MM.1S (cell line): ENCODE measurements at regions not wholly inside any gene's neighbourhood (a gene's known extent, or its start where the extent isn't known, plus 50 kb on each side); places are given as distances from the start of the nearest gene placed in this dataset.

Experiments
- DNase-seq: peaks from one replicate; pipeline ENCODE4 v3.0.0-alpha.2; 2015
- H2AFZ ChIP-seq: fragments of 300-600 bp; sonication (generic); 2 replicates; pipeline ENCODE4 v1.6.0; 2016; ENCODE audit warnings: antibody characterized with exemption, low read length
- H3F3A ChIP-seq: fragments of 300-600 bp; sonication (generic); 2 replicates; pipeline ENCODE4 v1.6.1; 2016; ENCODE audit warnings: mild to moderate bottlenecking, antibody characterized with exemption, low read length, moderate library complexity, mixed read lengths; ENCODE audit not compliant: insufficient read depth
- H3K27ac ChIP-seq: fragments of 300-600 bp; sonication (generic); 2 replicates; pipeline ENCODE4 v1.5.1; 2016; ENCODE audit warnings: mild to moderate bottlenecking, low read length
- H3K27me3 ChIP-seq: fragments of 300-600 bp; sonication (generic); replicated peaks from 2 replicates; pipeline ENCODE4 v1.6.0; 2016; ENCODE audit warnings: low read length; ENCODE audit not compliant: insufficient read depth
- H3K36me3 ChIP-seq: fragments of 300-600 bp; sonication (generic); replicated peaks from 2 replicates; pipeline ENCODE4 v1.6.1; 2016; ENCODE audit warnings: mild to moderate bottlenecking, low read length, mixed read lengths; ENCODE audit not compliant: insufficient read depth
- H3K4me1 ChIP-seq: fragments of 300-600 bp; sonication (generic); 2 replicates; pipeline ENCODE4 v1.6.1; 2016; ENCODE audit warnings: low read length, mixed read lengths
- H3K4me2 ChIP-seq: fragments of 300-600 bp; sonication (generic); 2 replicates; pipeline ENCODE4 v1.6.0; 2016; ENCODE audit warnings: low read depth, low read length
- H3K4me3 ChIP-seq: fragments of 300-600 bp; sonication (generic); 2 replicates; pipeline ENCODE4 v1.5.1; 2016; ENCODE audit warnings: low read length, mixed read lengths
- H3K79me2 ChIP-seq: fragments of 300-600 bp; sonication (generic); 2 replicates; pipeline ENCODE4 v1.6.1; 2016; ENCODE audit warnings: mixed run types, low read length, mixed read lengths
- H3K9ac ChIP-seq: fragments of 300-600 bp; sonication (generic); 2 replicates; pipeline ENCODE4 v1.6.1; 2016; ENCODE audit warnings: low read length, mixed read lengths
- H3K9me2 ChIP-seq: fragments of 300-600 bp; sonication (generic); replicated peaks from 2 replicates; pipeline ENCODE4 v1.6.1; 2016; ENCODE audit warnings: mild to moderate bottlenecking, low read length, mixed read lengths; ENCODE audit not compliant: insufficient read depth
- H3K9me3 ChIP-seq: fragments of 300-600 bp; sonication (generic); replicated peaks from 2 replicates; pipeline ENCODE4 v1.6.1; 2016; ENCODE audit warnings: mild to moderate bottlenecking, low read length, mixed read lengths; ENCODE audit not compliant: insufficient read depth
- H4K20me1 ChIP-seq: fragments of 300-600 bp; sonication (generic); 2 replicates; pipeline ENCODE4 v1.6.1; 2016; ENCODE audit warnings: mild to moderate bottlenecking, low read length, moderate library complexity, mixed read lengths; ENCODE audit not compliant: insufficient read depth
- EZH2 ChIP-seq: fragments of 300-600 bp; sonication (generic); optimal IDR thresholded peaks from 2 replicates; pipeline ENCODE3; 2017; ENCODE audit warnings: low read depth, mild to moderate bottlenecking, antibody characterized with exemption, low read length, mixed read lengths
- EZH2phosphoT487 ChIP-seq: fragments of 300-600 bp; sonication (generic); IDR thresholded peaks from 2 replicates; pipeline ENCODE4 v1.6.1; 2018; ENCODE audit warnings: antibody characterized with exemption, low read length
- TF ChIP-seq, protein P1 (sequence below): fragments of 300-600 bp; sonication (generic); IDR thresholded peaks from 2 replicates; pipeline ENCODE4 v1.5.1; 2016; ENCODE audit warnings: antibody characterized with exemption, low read length, mixed read lengths

- Histone ChIP-seq H3K4me1 (peaks cover 36% of the 10 kb centered on the region), H3K4me2 (no peak overlapping the region), H3K79me2 (no peaks in the 10 kb centered on the region), H3K36me3 (no peaks in the 10 kb centered on the region), H3K4me3 (no peak overlapping the region), H3K9ac (no peak overlapping the region), H3K27me3 (no peaks in the 10 kb centered on the region), H3K9me3 (no peaks in the 10 kb centered on the region), H3K9me2 (no peaks in the 10 kb centered on the region), H2AFZ (no peak overlapping the region), H4K20me1 (no peaks in the 10 kb centered on the region), H3K27ac (no peak overlapping the region), H3F3A (peaks cover 10% of the 10 kb centered on the region; the same call in 1 of the 2 replicates)
- TF ChIP-seq, protein P1, sequence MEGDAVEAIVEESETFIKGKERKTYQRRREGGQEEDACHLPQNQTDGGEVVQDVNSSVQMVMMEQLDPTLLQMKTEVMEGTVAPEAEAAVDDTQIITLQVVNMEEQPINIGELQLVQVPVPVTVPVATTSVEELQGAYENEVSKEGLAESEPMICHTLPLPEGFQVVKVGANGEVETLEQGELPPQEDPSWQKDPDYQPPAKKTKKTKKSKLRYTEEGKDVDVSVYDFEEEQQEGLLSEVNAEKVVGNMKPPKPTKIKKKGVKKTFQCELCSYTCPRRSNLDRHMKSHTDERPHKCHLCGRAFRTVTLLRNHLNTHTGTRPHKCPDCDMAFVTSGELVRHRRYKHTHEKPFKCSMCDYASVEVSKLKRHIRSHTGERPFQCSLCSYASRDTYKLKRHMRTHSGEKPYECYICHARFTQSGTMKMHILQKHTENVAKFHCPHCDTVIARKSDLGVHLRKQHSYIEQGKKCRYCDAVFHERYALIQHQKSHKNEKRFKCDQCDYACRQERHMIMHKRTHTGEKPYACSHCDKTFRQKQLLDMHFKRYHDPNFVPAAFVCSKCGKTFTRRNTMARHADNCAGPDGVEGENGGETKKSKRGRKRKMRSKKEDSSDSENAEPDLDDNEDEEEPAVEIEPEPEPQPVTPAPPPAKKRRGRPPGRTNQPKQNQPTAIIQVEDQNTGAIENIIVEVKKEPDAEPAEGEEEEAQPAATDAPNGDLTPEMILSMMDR = no peak
- TF ChIP-seq EZH2 = no peak
- no peak for TF ChIP-seq EZH2phosphoT487
- no peak for DNase-seq
Measured at GRCh38 chr9:109904666-109905065, 124.7 kb downstream of the PALM2AKAP2 start.

- Histone ChIP-seq H3K4me2 (no peak overlapping the region), H3K9ac (no peak overlapping the region), H3K36me3 (no peaks in the 10 kb centered on the region), H3K27ac (no peak overlapping the region), H2AFZ (no peak overlapping the region), H3K27me3 (no peaks in the 10 kb centered on the region), H3K4me3 (no peak overlapping the region), H3K79me2 (no peaks in the 10 kb centered on the region), H3K9me2 (no peaks in the 10 kb centered on the region), H3K4me1 (peaks cover 37% of the 10 kb centered on the region), H3K9me3 (no peaks in the 10 kb centered on the region), H4K20me1 (no peaks in the 10 kb centered on the region), H3F3A (peaks cover 10% of the 10 kb centered on the region; the same call in 1 of the 2 replicates)
- no peak for DNase-seq
- TF ChIP-seq, protein P1 = no peak
- no peak for TF ChIP-seq EZH2
- no peak for TF ChIP-seq EZH2phosphoT487
Measured at GRCh38 chr9:109905472-109905871, 125.5 kb downstream of the PALM2AKAP2 start.

DNA sequence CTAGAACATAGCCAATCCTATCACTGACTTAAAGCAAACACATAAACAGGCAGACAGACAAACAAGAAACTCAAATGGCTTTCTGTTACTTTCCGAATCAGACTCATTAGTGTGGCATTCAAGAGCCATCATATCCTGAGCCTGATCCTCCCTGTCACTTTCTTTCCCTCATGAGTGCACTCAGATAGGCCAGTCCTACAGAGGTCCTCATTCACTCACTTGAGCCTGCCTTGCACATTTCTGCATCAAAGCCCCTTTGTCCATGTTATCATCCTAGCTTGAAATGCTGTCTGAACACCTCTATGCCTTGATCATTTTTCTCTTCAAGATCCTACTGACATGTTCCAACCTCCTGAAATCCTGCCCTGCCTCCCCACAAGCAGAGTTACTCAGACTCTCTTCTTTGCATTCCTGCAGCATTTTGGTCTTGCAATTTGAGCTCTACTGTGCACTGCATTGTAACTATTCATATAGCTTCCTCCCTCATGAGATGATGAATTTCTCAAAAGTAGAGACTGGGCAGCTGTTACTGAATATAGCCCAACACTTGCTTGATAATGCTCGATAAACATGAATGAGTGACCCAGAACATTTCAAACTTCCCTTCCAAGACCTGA is 126.9 kb downstream of the PALM2AKAP2 start:
- no peaks in the 10 kb centered on the region for H3K79me2 ChIP-seq
- DNase-seq = peak; percentile 42
- H3K9me2 ChIP-seq = no peaks in the 10 kb centered on the region
- no peaks in the 10 kb centered on the region for H3K9me3 ChIP-seq
- H3K9ac ChIP-seq = peak overlapping the region; percentile 3; the same call in 1 of the 2 replicates
- peak overlapping the region; percentile 41 for H2AFZ ChIP-seq
- H3F3A ChIP-seq = peaks cover 10% of the 10 kb centered on the region; the same call in 1 of the 2 replicates
- H4K20me1 ChIP-seq = no peaks in the 10 kb centered on the region
- no peaks in the 10 kb centered on the region for H3K36me3 ChIP-seq
- no peak overlapping the region for H3K4me3 ChIP-seq
- peak overlapping the region; percentile 54; the same call in 1 of the 2 replicates for H3K27ac ChIP-seq
- peaks cover 42% of the 10 kb centered on the region for H3K4me1 ChIP-seq
- H3K27me3 ChIP-seq = no peaks in the 10 kb centered on the region
- TF ChIP-seq, protein P1 = peak; percentile 33
- no peak for TF ChIP-seq EZH2phosphoT487
- peak overlapping the region; percentile 39 for H3K4me2 ChIP-seq
